HCT116 (cell line): ENCODE measurements at regions not wholly inside any gene's neighbourhood (a gene's known extent, or its start where the extent isn't known, plus 50 kb on each side); places are given as distances from the start of the nearest gene placed in this dataset.

Experiments used
- ATAC-seq: fragments of 200-7000 bp; cut with Tn5 transposase; 2 replicates; pipeline ENCODE4 v1.9.1; 2020; ENCODE audit warnings: mild to moderate bottlenecking, moderate library complexity
- BruUV-seq: library from RNA; stranded (reverse); fragments of 400-500 nt; replicated peaks from 2 replicates; lab custom pipeline; 2021; lab: Mats Ljungman, UMichigan
- CTCF ChIA-PET: fragments of 300-600 bp; sonication (Branson Sonifier 250); formaldehyde crosslinking; loops from one replicate; lab custom pipeline; 2021; ENCODE audit warnings: antibody characterized with exemption; lab: Charles Lee
- POLR2A ChIA-PET: fragments of 300-600, 350-600 bp; sonication (Branson Sonifier 250); formaldehyde crosslinking; loops from one replicate; lab custom pipeline; 2021; ENCODE audit warnings: antibody characterized with exemption; lab: Charles Lee
- RAD21 ChIA-PET, 2 experiments: fragments of 300-600 bp; sonication (Branson Sonifier 250); formaldehyde crosslinking; loops; one replicate each; lab custom pipeline; 2023; ENCODE audit warnings: low total read pairs in 2 of 2; ENCODE audit not compliant: uncharacterized antibody in 2 of 2, unreplicated experiment in 2 of 2, low non-redundant PET in 1 of 2; lab: Charles Lee
- DNase-seq: peaks from one replicate; pipeline ENCODE4 v3.0.0-alpha.2; 2010; ENCODE audit warnings: low read depth, low spot score
- H2AFZ ChIP-seq: fragments of 200-600 bp; shearing (Covaris generic), sonication (generic); 2 replicates; pipeline ENCODE4 v1.6.1; 2017; ENCODE audit warnings: low read depth, mixed run types, mixed read lengths, antibody characterized with exemption, low read length; ENCODE audit not compliant: poor library complexity, severe bottlenecking
- H3K27ac ChIP-seq: 2 replicates; pipeline ENCODE4 v1.5.1; 2012; ENCODE audit warnings: low read depth, low read length
- H3K27me3 ChIP-seq: fragments of 200-600 bp; sonication (generic); 2 replicates; pipeline ENCODE4 v1.6.1; 2016; ENCODE audit warnings: mixed run types, low read length, mixed read lengths; ENCODE audit not compliant: insufficient read depth
- H3K36me3 ChIP-seq, 2 experiments: fragments of 200-500 bp in 1 of 2; fragments of 200-600 bp in 1 of 2; sonication (Bioruptor generic) in 1 of 2; sonication (generic) in 1 of 2; 2 replicates each; pipeline versions ENCODE4 v1.5.1 to v1.6.1; 2014 to 2016; ENCODE audit warnings: low read length in 2 of 2, inconsistent platforms in 1 of 2, mixed read lengths in 1 of 2, mixed run types in 1 of 2; ENCODE audit not compliant: insufficient read depth in 2 of 2, control insufficient read depth in 1 of 2
- H3K4me1 ChIP-seq, 2 experiments: fragments of 200-600 bp in 1 of 2; sonication (generic) in 1 of 2; 2 replicates each; pipeline versions ENCODE4 v1.5.1 to v1.6.1; 2012 to 2017; ENCODE audit warnings: low read length in 2 of 2, inconsistent platforms in 1 of 2, mild to moderate bottlenecking in 1 of 2, mixed read lengths in 1 of 2, mixed run types in 1 of 2, moderate library complexity in 1 of 2; ENCODE audit not compliant: insufficient read depth in 2 of 2, control insufficient read depth in 1 of 2
- H3K4me2 ChIP-seq: fragments of 200-600 bp; sonication (generic); 2 replicates; pipeline ENCODE4 v1.6.1; 2017; ENCODE audit warnings: mixed run types, low read length, mixed read lengths
- H3K4me3 ChIP-seq, 2 experiments: fragments of 200-600 bp in 1 of 2; sonication (generic) in 1 of 2; replicated peaks in 1 of 2; 2 replicates each; pipeline ENCODE4 v1.5.1; 2011 to 2016; ENCODE audit warnings: low read length in 2 of 2, control low read depth in 1 of 2, low read depth in 1 of 2, mild to moderate bottlenecking in 1 of 2, mixed read lengths in 1 of 2, mixed run types in 1 of 2
- H3K79me2 ChIP-seq: fragments of 200-600 bp; sonication (generic); 2 replicates; pipeline ENCODE4 v1.6.1; 2017; ENCODE audit warnings: mild to moderate bottlenecking, mixed run types, low read length, moderate library complexity, mixed read lengths; ENCODE audit not compliant: insufficient read depth
- H3K9ac ChIP-seq: fragments of 200-600 bp; sonication (generic); 2 replicates; pipeline ENCODE4 v1.6.1; 2016; ENCODE audit warnings: low read length, mixed read lengths
- H3K9me2 ChIP-seq: fragments of 200-600 bp; sonication (generic), shearing (Covaris generic); 2 replicates; pipeline ENCODE4 v1.6.1; 2017; ENCODE audit warnings: mixed run types, mild to moderate bottlenecking, moderate library complexity; ENCODE audit not compliant: insufficient read depth
- H3K9me3 ChIP-seq, 2 experiments: fragments of 200-500 bp in 1 of 2; fragments of 200-600 bp in 1 of 2; sonication (Bioruptor generic) in 1 of 2; sonication (generic) in 1 of 2; 2 replicates each; pipeline ENCODE4 v1.6.1; 2014 to 2017; ENCODE audit warnings: low read length in 2 of 2, mixed read lengths in 2 of 2, inconsistent platforms in 1 of 2, low read depth in 1 of 2, mild to moderate bottlenecking in 1 of 2, mixed run types in 1 of 2, moderate library complexity in 1 of 2; ENCODE audit not compliant: control insufficient read depth in 1 of 2, insufficient read depth in 1 of 2
- H4K20me1 ChIP-seq: fragments of 200-600 bp; sonication (generic), shearing (Covaris generic); 2 replicates; pipeline ENCODE4 v1.6.1; 2017; ENCODE audit warnings: mixed run types, mild to moderate bottlenecking, moderate library complexity; ENCODE audit not compliant: insufficient read depth
- CBX3 ChIP-seq: IDR thresholded peaks from 2 replicates; pipeline ENCODE4 v1.6.1; 2012; ENCODE audit warnings: low read depth
- FOSL1 ChIP-seq: IDR thresholded peaks from 2 replicates; pipeline ENCODE4 v1.6.1; 2012; ENCODE audit warnings: low read depth
- MAX ChIP-seq: IDR thresholded peaks from 2 replicates; pipeline ENCODE4 v1.6.1; 2012
- RAD21 ChIP-seq: IDR thresholded peaks from 2 replicates; pipeline ENCODE4 v1.6.1; 2012; ENCODE audit warnings: low read depth, mild to moderate bottlenecking
- SIN3A ChIP-seq: IDR thresholded peaks from 2 replicates; pipeline ENCODE4 v1.6.1; 2012; ENCODE audit warnings: low read depth
- SP1 ChIP-seq: IDR thresholded peaks from 2 replicates; pipeline ENCODE4 v1.6.1; 2012; ENCODE audit warnings: low read depth
- SRF ChIP-seq: IDR thresholded peaks from 2 replicates; pipeline ENCODE4 v1.6.1; 2012; ENCODE audit warnings: low read depth
- YY1 ChIP-seq: IDR thresholded peaks from 2 replicates; pipeline ENCODE4 v1.6.1; 2011; ENCODE audit warnings: low read length, low read depth, moderate library complexity, mild to moderate bottlenecking; ENCODE audit not compliant: insufficient replicate concordance; ENCODE audit errors: extremely low read depth
- ZNF274 ChIP-seq: fragments of 200-500 bp; sonication (Bioruptor generic); IDR thresholded peaks from 2 replicates; pipeline ENCODE4 v1.6.1; 2014; ENCODE audit warnings: mild to moderate bottlenecking, low read depth, low read length, inconsistent platforms
- intact Hi-C: fragments of 100-400 bp; cut with micrococcal nuclease; formaldehyde crosslinking; loops from 2 replicates; pipeline ENCODE4 v1.10.0; 2022
- TF ChIP-seq, protein P1 (sequence below), 3 experiments: fragments of 200-600 bp in 1 of 3; sonication (generic) in 1 of 3; IDR thresholded peaks in 2 of 3; conservative IDR thresholded peaks in 1 of 3; 2 replicates each; pipeline ENCODE4 v1.5.1; 2012 to 2017; ENCODE audit warnings: low read depth in 2 of 3, low read length in 2 of 3, antibody characterized with exemption in 1 of 3, borderline replicate concordance in 1 of 3, control low read depth in 1 of 3, mild to moderate bottlenecking in 1 of 3, mixed read lengths in 1 of 3, mixed run types in 1 of 3, moderate library complexity in 1 of 3; ENCODE audit not compliant: insufficient read depth in 1 of 3

GRCh38 chr3:6723205-6723604 is 137.7 kb upstream of the GRM7 start:
- ChIA-PET POLR2A (no interaction called here), RAD21 (no interaction called here), CTCF (no interaction called here)
- no TSS peak for BruUV-seq
- no peak overlapping the region for H3K4me3 ChIP-seq
- H3K27ac ChIP-seq = no peak overlapping the region
- H2AFZ ChIP-seq = no peak overlapping the region
- no peaks in the 10 kb centered on the region for H3K9me3 ChIP-seq
- no peaks in the 10 kb centered on the region for H3K36me3 ChIP-seq
- H3K9me2 ChIP-seq = no peaks in the 10 kb centered on the region
- H3K79me2 ChIP-seq = no peaks in the 10 kb centered on the region
- intact Hi-C loops = no loop called here
- no peak overlapping the region for H3K9ac ChIP-seq
- H4K20me1 ChIP-seq = no peaks in the 10 kb centered on the region
- H3K4me2 ChIP-seq = no peak overlapping the region
- no peaks in the 10 kb centered on the region for H3K4me1 ChIP-seq
- H3K27me3 ChIP-seq = no peaks in the 10 kb centered on the region
- ATAC-seq (no peak), DNase-seq (no peak)
- TF ChIP-seq SP1 (no peak), CBX3 (no peak), MAX (no peak), SRF (no peak), SIN3A (no peak), ZNF274 (no peak), FOSL1 (no peak), RAD21 (no peak), YY1 (no peak)
- TF ChIP-seq, protein P1, sequence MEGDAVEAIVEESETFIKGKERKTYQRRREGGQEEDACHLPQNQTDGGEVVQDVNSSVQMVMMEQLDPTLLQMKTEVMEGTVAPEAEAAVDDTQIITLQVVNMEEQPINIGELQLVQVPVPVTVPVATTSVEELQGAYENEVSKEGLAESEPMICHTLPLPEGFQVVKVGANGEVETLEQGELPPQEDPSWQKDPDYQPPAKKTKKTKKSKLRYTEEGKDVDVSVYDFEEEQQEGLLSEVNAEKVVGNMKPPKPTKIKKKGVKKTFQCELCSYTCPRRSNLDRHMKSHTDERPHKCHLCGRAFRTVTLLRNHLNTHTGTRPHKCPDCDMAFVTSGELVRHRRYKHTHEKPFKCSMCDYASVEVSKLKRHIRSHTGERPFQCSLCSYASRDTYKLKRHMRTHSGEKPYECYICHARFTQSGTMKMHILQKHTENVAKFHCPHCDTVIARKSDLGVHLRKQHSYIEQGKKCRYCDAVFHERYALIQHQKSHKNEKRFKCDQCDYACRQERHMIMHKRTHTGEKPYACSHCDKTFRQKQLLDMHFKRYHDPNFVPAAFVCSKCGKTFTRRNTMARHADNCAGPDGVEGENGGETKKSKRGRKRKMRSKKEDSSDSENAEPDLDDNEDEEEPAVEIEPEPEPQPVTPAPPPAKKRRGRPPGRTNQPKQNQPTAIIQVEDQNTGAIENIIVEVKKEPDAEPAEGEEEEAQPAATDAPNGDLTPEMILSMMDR (IDR thresholded peaks at IDR 0.05 in 2 of 3, conservative IDR thresholded peaks at IDR 0.05 in 1 of 3; ENCODE audit: borderline replicate concordance in 1 of 3, insufficient read depth in 1 of 3, low read depth in 2 of 3, low read length in 2 of 3) = no peak
